SK-N-MC (cell line): ENCODE measurements at regions not wholly inside any gene's neighbourhood (a gene's known extent, or its start where the extent isn't known, plus 50 kb on each side); places are given as distances from the start of the nearest gene placed in this dataset.

ENCODE experiments used
- DNase-seq: peaks from one replicate; pipeline ENCODE4 v3.0.0-alpha.2; 2011; ENCODE audit warnings: low read depth, low spot score
- H3K27ac ChIP-seq: fragments of 200-600 bp; sonication (generic); 2 replicates; pipeline ENCODE4 v1.5.1; 2016; ENCODE audit warnings: mixed run types
- H3K36me3 ChIP-seq: fragments of 200-600 bp; sonication (generic); 2 replicates; pipeline ENCODE4 v1.6.1; 2017; ENCODE audit warnings: antibody characterized with exemption, low read length, mixed read lengths; ENCODE audit not compliant: insufficient read depth
- H3K4me3 ChIP-seq: fragments of 200-600 bp; sonication (generic); 2 replicates; pipeline ENCODE4 v1.5.1; 2016
- H3K9ac ChIP-seq: fragments of 200-600 bp; sonication (generic); 2 replicates; pipeline ENCODE4 v1.8.0; 2017; ENCODE audit warnings: mixed run types, mixed read lengths; ENCODE audit not compliant: insufficient read length
- H3K9me3 ChIP-seq: fragments of 200-600 bp; sonication (generic); 2 replicates; pipeline ENCODE4 v1.6.1; 2017; ENCODE audit warnings: low read depth, mild to moderate bottlenecking, antibody characterized with exemption, low read length, moderate library complexity, mixed read lengths
- EZH2 ChIP-seq: fragments of 200-600 bp; sonication (generic); IDR thresholded peaks from one replicate; pipeline ENCODE4 v1.6.1; 2017; ENCODE audit warnings: antibody characterized with exemption
- FOXP2 ChIP-seq: optimal IDR thresholded peaks from 2 replicates; pipeline ENCODE3; 2011; ENCODE audit warnings: mild to moderate bottlenecking, moderate library complexity; ENCODE audit not compliant: insufficient read depth; ENCODE audit errors: extremely low read length, control extremely low read depth
- POLR2AphosphoS5 ChIP-seq: IDR thresholded peaks from 2 replicates; pipeline ENCODE4 v1.6.1; 2012; ENCODE audit warnings: mild to moderate bottlenecking, low read depth, low read length, borderline replicate concordance

DNA sequence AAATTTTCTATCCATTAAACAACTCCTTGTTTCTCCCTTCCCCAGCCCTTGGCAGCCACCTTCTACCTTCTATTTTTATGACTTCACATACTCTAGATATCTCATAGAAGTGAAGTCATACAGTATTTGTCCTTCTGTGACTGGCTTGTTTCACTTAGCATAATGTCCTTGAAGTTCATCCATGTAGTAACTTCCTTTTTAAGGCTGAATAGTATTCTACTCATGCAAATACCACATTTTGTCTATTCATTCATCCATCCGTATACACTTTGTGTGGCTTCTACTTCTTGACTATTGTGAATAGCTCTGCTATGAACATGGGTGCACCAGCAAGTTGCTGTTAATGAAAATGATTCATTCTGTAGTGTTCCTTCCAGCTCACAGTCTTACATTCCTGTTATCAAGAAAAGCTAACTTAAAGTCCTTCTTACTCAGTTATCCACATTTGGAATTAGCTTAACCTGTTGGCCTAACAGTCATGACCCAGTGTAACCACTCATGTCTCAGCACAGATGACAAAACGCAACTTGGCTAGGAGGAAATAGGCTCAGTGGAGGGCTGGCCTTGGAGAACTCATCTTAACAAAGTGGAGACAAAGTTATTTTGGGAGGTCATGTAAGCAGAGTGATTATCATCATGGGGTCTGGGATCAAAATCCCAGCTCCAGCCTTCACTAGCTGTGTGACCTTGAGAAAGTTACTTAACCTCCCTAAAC is 129.7 kb upstream of the MAP3K1 start:
- DNase-seq: no peak
- no peak overlapping the region for H3K4me3 ChIP-seq
- TF ChIP-seq FOXP2 (no peak), POLR2AphosphoS5 (no peak), EZH2 (no peak)

DNA sequence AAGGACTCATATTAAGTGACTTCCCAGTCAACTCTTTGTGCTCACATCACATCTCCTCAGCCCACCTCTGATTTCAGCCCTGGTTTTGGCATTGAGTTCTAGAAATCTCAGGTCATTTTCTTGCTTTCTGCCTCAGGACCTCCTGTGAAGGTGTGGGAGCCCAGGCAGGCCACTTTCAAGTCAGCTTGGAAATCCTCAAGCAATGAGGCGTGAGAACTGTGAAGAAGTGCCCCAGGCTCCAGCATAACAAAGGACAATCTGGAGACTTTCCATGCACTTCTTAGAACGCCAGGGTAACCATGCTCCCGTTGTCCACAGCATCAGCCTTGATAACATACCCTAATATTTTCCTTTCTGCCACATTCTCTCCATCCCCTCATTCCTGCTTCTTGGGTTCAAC is 131.2 kb upstream of the MAP3K1 start:
- TF ChIP-seq POLR2AphosphoS5 (no peak), EZH2 (no peak), FOXP2 (no peak)
- Histone ChIP-seq H3K27ac (no peak overlapping the region), H3K4me3 (no peak overlapping the region), H3K36me3 (no peaks in the 10 kb centered on the region), H3K9me3 (no peaks in the 10 kb centered on the region), H3K9ac (no peak overlapping the region)
- DNase-seq: no peak

More for the DNA sequence above, 129.7 kb upstream of the MAP3K1 start:
- Histone ChIP-seq H3K9ac (no peak overlapping the region), H3K27ac (no peak overlapping the region), H3K9me3 (no peaks in the 10 kb centered on the region), H3K36me3 (no peaks in the 10 kb centered on the region)

DNA sequence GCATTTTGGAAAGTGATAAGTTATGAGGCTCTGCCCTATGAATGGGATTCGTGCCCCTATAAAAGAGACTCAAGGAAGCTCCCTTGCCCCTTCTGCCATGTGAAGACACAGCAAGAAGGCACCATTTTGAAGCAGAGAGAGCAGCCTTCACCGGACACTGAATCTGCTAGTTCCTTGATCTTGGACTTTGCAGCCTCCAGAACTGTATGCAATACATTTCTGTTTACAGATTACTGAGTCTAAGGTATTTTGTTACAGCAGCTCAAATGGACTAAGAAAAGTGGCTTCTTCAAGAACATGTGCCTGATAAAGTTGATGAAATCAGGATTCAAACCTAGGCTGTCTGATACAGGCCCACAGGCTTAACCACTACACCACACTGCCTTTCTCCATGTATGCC is 131.6 kb upstream of the MAP3K1 start:
- H3K4me3 ChIP-seq: no peak overlapping the region
- H3K9ac ChIP-seq: no peak overlapping the region
- DNase-seq: no peak
- TF ChIP-seq POLR2AphosphoS5: no peak
- TF ChIP-seq EZH2: no peak
- no peak overlapping the region for H3K27ac ChIP-seq
- H3K9me3 ChIP-seq: no peaks in the 10 kb centered on the region
- H3K36me3 ChIP-seq: no peaks in the 10 kb centered on the region

DNA sequence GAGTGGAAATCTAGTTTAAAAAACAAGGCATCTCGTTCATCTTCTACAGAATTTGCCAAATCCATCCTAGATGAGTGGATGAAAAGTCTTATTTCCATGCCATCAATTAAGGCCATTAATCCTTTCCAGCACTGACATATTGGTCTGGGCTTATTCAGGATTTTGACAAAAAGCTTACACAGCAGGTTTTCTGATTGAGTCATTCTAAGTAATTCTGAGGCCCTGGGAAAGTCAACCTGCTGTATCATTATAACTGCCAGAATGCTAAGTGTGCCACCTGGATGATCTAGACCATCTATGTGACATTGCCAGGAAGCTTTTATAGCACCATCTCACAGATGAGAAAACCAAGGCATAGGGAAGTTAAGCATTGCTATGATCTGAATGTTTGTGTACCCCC is 132.1 kb upstream of the MAP3K1 start:
- Histone ChIP-seq H3K27ac (no peak overlapping the region), H3K9ac (no peak overlapping the region), H3K36me3 (no peaks in the 10 kb centered on the region), H3K4me3 (no peak overlapping the region), H3K9me3 (no peaks in the 10 kb centered on the region)
- no peak for DNase-seq
- TF ChIP-seq POLR2AphosphoS5 (no peak), EZH2 (no peak), FOXP2 (no peak)

DNA sequence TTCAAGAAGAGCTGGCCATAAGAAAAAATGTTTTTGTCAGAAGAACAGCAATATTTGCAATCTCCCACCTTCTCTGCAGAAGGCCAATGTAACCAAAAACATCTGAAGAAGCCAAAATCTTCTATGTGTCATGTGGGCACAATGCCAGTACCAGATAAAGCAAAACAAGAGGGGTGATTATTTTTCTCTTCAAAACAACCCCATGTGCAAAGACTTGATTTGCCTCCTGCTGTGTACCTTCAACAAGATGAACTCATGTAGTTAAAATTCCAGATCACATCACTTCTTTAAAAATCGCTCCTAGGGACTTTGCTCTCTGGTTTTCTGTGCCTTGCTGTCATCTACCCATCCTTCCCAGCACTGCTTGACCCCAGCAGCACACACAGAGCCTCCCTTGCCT is 134.0 kb upstream of the MAP3K1 start:
- DNase-seq: no peak
- H3K9me3 ChIP-seq: no peaks in the 10 kb centered on the region
- H3K9ac ChIP-seq: no peak overlapping the region
- no peak overlapping the region for H3K4me3 ChIP-seq
- no peak for TF ChIP-seq POLR2AphosphoS5
- no peak for TF ChIP-seq EZH2
- TF ChIP-seq FOXP2: no peak
- no peak overlapping the region for H3K27ac ChIP-seq
- no peaks in the 10 kb centered on the region for H3K36me3 ChIP-seq

DNA sequence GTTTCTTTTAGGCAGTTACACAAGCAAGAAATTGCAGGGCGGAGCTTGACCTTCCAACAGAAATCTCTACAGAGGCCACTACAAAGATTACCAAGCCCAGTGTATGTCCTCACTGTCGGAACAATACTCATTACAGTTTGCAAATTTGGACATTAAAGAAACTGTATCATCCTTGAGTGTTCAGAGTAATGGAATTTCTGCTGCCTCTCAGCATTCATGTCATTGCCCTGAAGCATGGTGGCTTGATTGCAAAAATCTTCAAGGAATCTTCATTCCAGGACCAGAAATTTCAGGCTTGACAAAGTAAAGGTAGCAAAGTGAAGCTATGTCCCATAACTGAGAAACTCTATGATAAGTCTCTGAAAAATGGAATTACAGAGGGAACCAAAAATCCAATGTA is 134.6 kb upstream of the MAP3K1 start:
- no peak overlapping the region for H3K9ac ChIP-seq
- no peak for TF ChIP-seq FOXP2
- TF ChIP-seq EZH2: no peak
- no peak for TF ChIP-seq POLR2AphosphoS5
- H3K27ac ChIP-seq: no peak overlapping the region
- no peaks in the 10 kb centered on the region for H3K36me3 ChIP-seq
- no peaks in the 10 kb centered on the region for H3K9me3 ChIP-seq
- DNase-seq: no peak
- H3K4me3 ChIP-seq: no peak overlapping the region

DNA sequence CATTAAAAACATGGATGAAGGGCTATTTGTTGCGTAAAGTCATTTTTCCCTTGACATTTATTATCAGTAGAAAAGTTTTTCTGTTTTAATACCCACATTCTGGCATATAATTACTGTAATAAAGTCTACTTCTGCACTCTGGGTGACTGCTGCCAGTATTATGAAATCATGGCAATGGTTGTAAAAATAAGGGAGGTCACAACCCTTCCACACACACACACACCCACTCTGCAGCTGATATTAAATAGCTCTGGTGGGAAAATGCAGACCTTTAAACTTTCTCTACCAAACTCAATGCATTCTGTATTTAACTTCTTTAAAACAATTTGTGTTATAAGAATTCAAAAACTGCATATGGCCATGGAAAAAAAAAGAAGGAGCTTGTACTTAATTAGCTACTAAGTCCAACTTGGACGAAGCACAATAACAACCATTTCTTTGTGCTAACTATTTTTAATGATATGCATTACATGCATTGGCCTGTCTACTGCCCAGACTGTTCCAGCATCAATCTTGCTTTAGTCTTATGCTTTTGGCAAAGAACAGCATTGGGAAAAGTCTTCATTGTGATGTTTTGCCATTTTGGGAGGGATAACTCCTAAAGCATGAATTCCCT is 137.6 kb upstream of the MAP3K1 start:
- no peak for DNase-seq
- H3K9me3 ChIP-seq: no peaks in the 10 kb centered on the region
- H3K4me3 ChIP-seq: no peak overlapping the region
- H3K27ac ChIP-seq: no peak overlapping the region
- H3K36me3 ChIP-seq: no peaks in the 10 kb centered on the region
- H3K9ac ChIP-seq: no peak overlapping the region
- TF ChIP-seq EZH2 (no peak), POLR2AphosphoS5 (no peak), FOXP2 (no peak)

DNA sequence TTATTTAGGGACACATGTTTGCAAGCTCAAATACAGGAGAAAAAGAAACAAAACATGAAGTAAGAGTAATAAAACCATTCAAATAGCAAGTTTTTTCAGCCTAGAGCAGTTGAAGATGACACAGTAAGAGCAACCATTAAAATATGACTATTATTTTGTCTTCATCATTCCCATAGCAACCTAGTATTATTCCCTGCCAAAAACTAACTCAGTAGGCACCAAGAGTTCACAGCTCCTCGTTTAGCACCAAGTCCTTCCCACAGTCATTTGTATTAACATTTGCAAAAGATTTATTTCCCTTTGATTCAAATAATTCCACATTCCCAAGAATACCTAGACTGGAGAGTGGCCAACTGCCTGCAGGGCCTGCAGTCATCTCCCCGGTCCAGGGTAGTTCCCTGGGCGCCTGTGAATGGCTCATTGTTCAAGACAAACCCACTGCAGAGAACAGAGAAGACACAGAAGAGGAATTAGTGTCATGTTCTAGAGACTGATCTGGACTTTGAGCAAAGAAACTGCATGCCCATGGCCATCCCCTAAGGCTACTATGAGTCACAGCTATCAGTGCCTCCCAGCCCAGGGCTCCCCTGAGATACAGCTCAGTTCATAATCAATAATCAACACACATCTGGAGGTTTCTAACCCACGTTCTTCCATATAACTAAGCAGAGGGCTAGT is 139.1 kb upstream of the MAP3K1 start:
- H3K9me3 ChIP-seq: no peaks in the 10 kb centered on the region
- TF ChIP-seq FOXP2 (no peak), EZH2 (no peak), POLR2AphosphoS5 (no peak)

More for the DNA sequence above, 139.1 kb upstream of the MAP3K1 start:
- DNase-seq: no peak
- H3K36me3 ChIP-seq: no peaks in the 10 kb centered on the region
- H3K4me3 ChIP-seq: no peak overlapping the region
- no peak overlapping the region for H3K27ac ChIP-seq
- no peak overlapping the region for H3K9ac ChIP-seq
